ENCODE measurements at regions not wholly inside any gene's neighbourhood (a gene's known extent, or its start where the extent isn't known, plus 50 kb on each side); places are given as distances from the start of the nearest gene placed in this dataset.

- POLR2A ChIA-PET: no interaction called here
Observed at GRCh38 chr4:32909736-32910135, 2189.6 kb downstream of the PCDH7 start.

GRCh38 chr4:32917586-32917985 is 2197.4 kb downstream of the PCDH7 start:
- H3K9me3 Mint-ChIP-seq: peaks cover 9% of the 10 kb centered on the region
- intact Hi-C loops (cut with DNase I, micrococcal nuclease): no loop called here

More at GRCh38 chr4:32909736-32910135, 2189.6 kb downstream of the PCDH7 start:
- no peaks in the 10 kb centered on the region for H3K4me1 Mint-ChIP-seq (ENCODE audit: low read depth)
- Histone ChIP-seq H3K36me3 (ENCODE audit: insufficient read depth, low read length) (no peaks in the 10 kb centered on the region), H3K4me3 (ENCODE audit: low read length) (no peak overlapping the region), H3K27me3 (ENCODE audit: control insufficient read depth in 1 of 2, insufficient read depth in 2 of 2, low read length in 2 of 2) (no peaks in the 10 kb centered on the region), H3K27ac (ENCODE audit: low read depth in 1 of 2, low read length in 2 of 2) (no peak overlapping the region), H3K9me3 (ENCODE audit: control insufficient read depth in 1 of 2, insufficient read depth in 1 of 2, low read length in 2 of 2) (peaks cover 0 to 20% of the 10 kb centered on the region in 2 experiments), H3K4me1 (ENCODE audit: insufficient read depth, low read length) (no peaks in the 10 kb centered on the region)
- no peaks in the 10 kb centered on the region for H3K27me3 Mint-ChIP-seq
- CTCF ChIA-PET: no interaction called here
- H3K36me3 Mint-ChIP-seq (ENCODE audit: low read depth): no peaks in the 10 kb centered on the region
- DNase-seq: no peak
- ATAC-seq (ENCODE audit: poor library complexity): no peak
- TF ChIP-seq CTCF (IDR thresholded peaks at IDR 0.05): no peak
- H3K9me3 Mint-ChIP-seq: peaks cover 10% of the 10 kb centered on the region
- H3K4me3 Mint-ChIP-seq: no peak overlapping the region
- intact Hi-C loops (cut with DNase I, micrococcal nuclease): no loop called here
- no peak overlapping the region for H3K27ac Mint-ChIP-seq

GRCh38 chr4:32929796-32930699 is 2209.9 kb downstream of the PCDH7 start:
- POLR2A ChIA-PET: no interaction called here
- no peak overlapping the region for H3K27ac Mint-ChIP-seq
- no peaks in the 10 kb centered on the region for H3K27me3 Mint-ChIP-seq
- ATAC-seq (ENCODE audit: poor library complexity) (no peak), DNase-seq (no peak)
- H3K4me3 Mint-ChIP-seq: no peak overlapping the region
- Histone ChIP-seq H3K36me3 (ENCODE audit: insufficient read depth, low read length) (no peaks in the 10 kb centered on the region), H3K4me3 (ENCODE audit: low read length) (no peak overlapping the region), H3K27ac (ENCODE audit: low read depth in 1 of 2, low read length in 2 of 2) (no peak overlapping the region), H3K9me3 (ENCODE audit: control insufficient read depth in 1 of 2, insufficient read depth in 1 of 2, low read length in 2 of 2) (no peaks in the 10 kb centered on the region), H3K4me1 (ENCODE audit: insufficient read depth, low read length) (no peaks in the 10 kb centered on the region), H3K27me3 (ENCODE audit: control insufficient read depth in 1 of 2, insufficient read depth in 2 of 2, low read length in 2 of 2) (no peaks in the 10 kb centered on the region)
- intact Hi-C loops (cut with DNase I, micrococcal nuclease): no loop called here
- H3K9me3 Mint-ChIP-seq: peaks cover 11% of the 10 kb centered on the region
- H3K36me3 Mint-ChIP-seq (ENCODE audit: low read depth): no peaks in the 10 kb centered on the region
- H3K4me1 Mint-ChIP-seq (ENCODE audit: low read depth): no peaks in the 10 kb centered on the region
- CTCF ChIA-PET: no interaction called here
- no peak for TF ChIP-seq CTCF (IDR thresholded peaks at IDR 0.05)

More at GRCh38 chr4:32917586-32917985, 2197.4 kb downstream of the PCDH7 start:
- ChIA-PET CTCF (interaction anchor here (0.6 kb wide), 1 partner anchor 55 kb away, joined by 3 read pairs; no protein-coding TSS in a partner anchor), POLR2A (no interaction called here)
- Histone ChIP-seq H3K9me3 (ENCODE audit: control insufficient read depth in 1 of 2, insufficient read depth in 1 of 2, low read length in 2 of 2) (peaks cover 0 to 7% of the 10 kb centered on the region in 2 experiments), H3K27me3 (ENCODE audit: control insufficient read depth in 1 of 2, insufficient read depth in 2 of 2, low read length in 2 of 2) (no peaks in the 10 kb centered on the region), H3K4me1 (ENCODE audit: insufficient read depth, low read length) (no peaks in the 10 kb centered on the region), H3K4me3 (ENCODE audit: low read length) (no peak overlapping the region), H3K36me3 (ENCODE audit: insufficient read depth, low read length) (no peaks in the 10 kb centered on the region), H3K27ac (ENCODE audit: low read depth in 1 of 2, low read length in 2 of 2) (no peak overlapping the region)
- Mint-ChIP-seq H3K4me3 (no peak overlapping the region), H3K27me3 (no peaks in the 10 kb centered on the region), H3K36me3 (ENCODE audit: low read depth) (no peaks in the 10 kb centered on the region), H3K27ac (no peak overlapping the region), H3K4me1 (ENCODE audit: low read depth) (no peaks in the 10 kb centered on the region)
- DNase-seq: no peak
- TF ChIP-seq CTCF (IDR thresholded peaks at IDR 0.05): no peak
- ATAC-seq (ENCODE audit: poor library complexity): no peak
